ENCODE measurements at regions not wholly inside any gene's neighbourhood (a gene's known extent, or its start where the extent isn't known, plus 50 kb on each side); places are given as distances from the start of the nearest gene placed in this dataset.

- DNase-seq (ENCODE audit: low spot score): peak; percentile 4
- TF ChIP-seq CTCF (conservative IDR thresholded peaks at IDR 0.05; ENCODE audit: low read depth): peak; percentile 30; the same call in 1 of the 2 replicates
- no peak overlapping the region for H3K27ac ChIP-seq
Observed at GRCh38 chr6:99790679-99791078, 184.0 kb downstream of the PRDM13 start.

GRCh38 chr6:99801805-99802204 is 192.2 kb downstream of the MCHR2 start:
- no peak for TF ChIP-seq CTCF (conservative IDR thresholded peaks at IDR 0.05; ENCODE audit: low read depth)
- H3K27ac ChIP-seq: no peak overlapping the region
- ChIA-PET CTCF (no interaction called here), POLR2A (ENCODE audit: low non-redundant PET) (no interaction called here)
- DNase-seq (ENCODE audit: low spot score): no peak

More at GRCh38 chr6:99790679-99791078, 184.0 kb downstream of the PRDM13 start:
- ChIA-PET POLR2A (ENCODE audit: low non-redundant PET) (no interaction called here), CTCF (no interaction called here)

- H3K27ac ChIP-seq: peak overlapping the region; percentile 54; the same call in 1 of the 2 replicates
- POLR2A ChIA-PET (ENCODE audit: low non-redundant PET): no interaction called here
- CTCF ChIA-PET: no interaction called here
- DNase-seq (ENCODE audit: low spot score): peak; percentile 11
- no peak for TF ChIP-seq CTCF (conservative IDR thresholded peaks at IDR 0.05; ENCODE audit: low read depth)
Observed at GRCh38 chr6:99802396-99803031, 191.5 kb downstream of the MCHR2 start.

- no peak for DNase-seq (ENCODE audit: low spot score)
- no peak overlapping the region for H3K27ac ChIP-seq
- CTCF ChIA-PET: no interaction called here
- TF ChIP-seq CTCF (conservative IDR thresholded peaks at IDR 0.05; ENCODE audit: low read depth): no peak
- POLR2A ChIA-PET (ENCODE audit: low non-redundant PET): no interaction called here
Observed at GRCh38 chr6:99808992-99809391, 185.0 kb downstream of the MCHR2 start.

- ChIA-PET CTCF (no interaction called here), POLR2A (ENCODE audit: low non-redundant PET) (no interaction called here)
- TF ChIP-seq CTCF (conservative IDR thresholded peaks at IDR 0.05; ENCODE audit: low read depth): no peak
- no peak for DNase-seq (ENCODE audit: low spot score)
- H3K27ac ChIP-seq: no peak overlapping the region
Observed at GRCh38 chr6:99810295-99810694, 183.7 kb downstream of the MCHR2 start.

- no peak for DNase-seq (ENCODE audit: low spot score)
- ChIA-PET POLR2A (ENCODE audit: low non-redundant PET) (no interaction called here), CTCF (no interaction called here)
- TF ChIP-seq CTCF (conservative IDR thresholded peaks at IDR 0.05; ENCODE audit: low read depth): no peak
- no peak overlapping the region for H3K27ac ChIP-seq
Observed at GRCh38 chr6:99810942-99811620, 182.9 kb downstream of the MCHR2 start.
